Left ventricle myocardium superior (tissue), 1 donor: ENCODE measurements at regions not wholly inside any gene's neighbourhood (a gene's known extent, or its start where the extent isn't known, plus 50 kb on each side); places are given as distances from the start of the nearest gene placed in this dataset.
"Not testable (repeated sequence)": the region's sequence is repeated elsewhere in the genome, so short reads cannot be mapped to it uniquely, and the experiment has no call there.

Source experiments
- ATAC-seq: fragments of 200-7000 bp; cut with Tn5 transposase; one replicate; pipeline ENCODE4 v1.9.1; 2020; ENCODE audit warnings: mild to moderate bottlenecking, moderate library complexity
- DNase-seq: peaks from one replicate; pipeline ENCODE4 v3.0.0-alpha.2; 2020
- intact Hi-C: fragments of 100-400 bp; cut with micrococcal nuclease; formaldehyde crosslinking; loops from one replicate; pipeline ENCODE4 v1.11.0; 2022
- donor health status: DM: no; HTN: yes; CAD: no; lungs with severe emphysema.

DNA sequence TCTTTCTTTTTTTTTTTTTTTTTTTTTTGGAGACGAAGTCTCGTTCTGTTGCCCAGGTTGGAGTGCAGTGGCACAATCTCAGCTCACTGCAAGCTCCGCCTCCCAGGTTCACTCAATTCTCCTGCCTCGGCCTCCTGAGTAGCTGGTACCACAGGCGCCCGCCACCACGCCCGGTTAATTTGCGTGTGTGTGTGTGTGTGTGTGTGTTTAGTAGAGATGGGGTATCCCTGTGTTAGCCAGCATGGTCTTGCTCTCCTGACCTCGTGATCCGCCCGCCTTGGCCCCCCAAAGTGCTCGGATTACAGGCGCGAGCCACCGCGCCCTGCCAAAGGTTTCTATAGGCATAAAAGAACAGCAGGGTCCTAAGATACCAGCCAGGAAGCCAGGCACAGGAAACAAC lies 261.0 kb upstream of the CCDC54 start:
- no peak for DNase-seq
- ATAC-seq, result no peak
- intact Hi-C loops, result no loop called here

DNA sequence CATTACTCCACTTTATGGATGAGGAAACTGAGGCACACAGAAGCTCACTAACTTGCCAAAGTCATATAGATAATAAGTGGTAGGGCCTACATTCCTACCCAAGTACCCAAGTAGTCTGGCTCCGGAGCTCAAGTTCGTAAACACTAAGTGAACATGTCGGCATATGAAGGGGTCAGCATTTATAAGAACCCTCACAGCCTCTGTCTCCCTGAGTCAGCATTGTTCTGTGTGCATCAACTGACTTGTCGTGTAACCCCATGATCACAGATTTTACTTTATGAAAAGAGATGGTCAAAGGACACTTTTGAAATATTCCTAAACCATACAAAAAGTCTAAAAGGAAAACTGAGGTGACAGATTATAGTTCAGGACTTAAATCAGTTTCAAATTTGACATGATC lies 260.1 kb upstream of the CCDC54 start:
- ATAC-seq, result no peak
- intact Hi-C loops, result no loop called here

DNA sequence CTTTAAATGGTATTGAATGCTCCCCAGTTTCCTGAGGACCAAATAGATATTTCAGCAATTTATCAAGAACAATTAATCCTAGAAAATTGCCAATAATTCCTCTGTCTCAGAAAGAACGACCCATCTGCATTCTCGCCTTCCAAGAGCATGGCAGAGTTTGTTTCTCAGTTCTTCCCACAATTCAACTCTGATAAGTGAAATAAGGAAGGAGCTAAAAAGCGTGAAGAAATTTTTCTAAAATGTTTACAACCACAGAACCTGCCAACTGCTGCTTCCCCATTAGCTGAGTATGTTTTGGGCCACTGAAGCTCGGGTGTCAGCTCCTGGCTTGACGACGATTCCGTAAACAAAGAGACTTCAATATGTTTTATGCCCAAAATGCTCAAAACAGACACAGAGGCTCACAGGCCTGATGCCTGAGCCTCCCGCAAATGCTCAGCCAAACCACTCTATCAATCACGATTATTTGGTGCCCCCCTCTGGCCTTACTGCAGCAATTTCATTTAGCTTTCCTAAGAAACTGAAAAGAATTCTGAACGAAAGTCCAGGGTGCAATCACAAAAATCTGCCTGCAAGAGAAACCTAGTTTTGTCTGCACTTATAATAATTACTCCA lies 259.2 kb upstream of the CCDC54 start:
- DNase-seq (no peak), ATAC-seq (peak; percentile 72)
- intact Hi-C loops, result no loop called here

More for the DNA sequence above, 260.1 kb upstream of the CCDC54 start:
- no peak for DNase-seq

GRCh38 chr3:107124885-107125284 lies 252.4 kb upstream of the CCDC54 start:
- intact Hi-C loops, result no loop called here
- ATAC-seq (peak; percentile 95), DNase-seq (peak; percentile 35)

GRCh38 chr3:107128946-107129345 lies 248.3 kb upstream of the CCDC54 start:
- intact Hi-C loops, result no loop called here
- ATAC-seq (no peak), DNase-seq (no peak)

DNA sequence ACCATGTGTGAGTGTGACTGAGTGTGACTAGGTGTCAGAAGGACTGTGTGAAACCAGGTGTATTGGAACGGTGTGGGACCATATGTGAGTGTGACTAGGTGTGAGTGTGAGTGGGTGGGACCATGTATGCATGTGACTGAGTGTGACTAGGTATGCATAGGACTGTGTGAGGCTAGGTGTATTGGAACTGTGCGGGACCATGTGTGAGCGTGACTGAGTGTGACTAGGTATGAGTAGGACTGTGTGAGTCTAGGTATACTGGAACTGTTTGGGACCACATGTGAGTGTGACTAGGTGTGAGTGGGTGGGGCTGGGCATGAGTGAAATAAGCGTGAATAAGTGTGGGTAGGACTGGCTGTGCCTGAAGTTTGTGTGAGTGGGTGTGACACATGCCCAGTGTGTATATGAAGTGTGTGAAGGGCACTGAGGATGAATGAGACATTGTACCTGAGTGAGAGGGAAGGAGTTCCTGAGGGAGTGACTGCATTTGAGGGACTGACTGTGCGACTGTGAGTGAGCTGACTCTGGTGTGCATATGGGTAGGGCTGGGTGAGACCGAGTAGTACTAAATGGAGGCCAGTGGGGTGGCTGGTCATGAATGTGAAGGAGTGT lies 247.0 kb upstream of the CCDC54 start:
- intact Hi-C loops, result no loop called here
- no peak for ATAC-seq
- no peak for DNase-seq

- DNase-seq, result no peak
- intact Hi-C loops, result no loop called here
- no peak for ATAC-seq
These were observed 244.6 kb upstream of the CCDC54 start for GRCh38 chr3:107132674-107133073.

DNA sequence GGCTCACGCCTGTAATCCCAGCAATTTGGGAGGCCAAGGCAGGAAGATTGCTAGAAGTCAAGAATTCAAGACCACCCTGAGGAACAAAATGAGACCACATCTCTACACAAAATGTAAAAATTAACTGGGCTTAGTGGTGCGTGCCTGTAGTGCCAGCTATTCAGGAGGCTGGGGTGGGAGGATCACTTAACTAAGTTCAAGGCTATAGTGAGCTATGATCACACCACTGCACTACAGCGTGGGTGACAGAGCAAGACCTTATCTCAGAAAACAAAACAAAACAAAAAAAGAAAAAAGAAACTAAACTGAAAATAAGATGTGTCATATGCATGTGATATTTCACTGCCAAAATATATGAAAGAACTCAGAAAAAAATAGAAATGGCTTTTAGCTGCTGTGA lies 243.3 kb upstream of the CCDC54 start:
- DNase-seq (no peak), ATAC-seq (no peak)
- intact Hi-C loops, result no loop called here

- intact Hi-C loops, result no loop called here
- no peak for DNase-seq
- ATAC-seq, result no peak
These were observed 235.1 kb upstream of the CCDC54 start for GRCh38 chr3:107142171-107142570.

DNA sequence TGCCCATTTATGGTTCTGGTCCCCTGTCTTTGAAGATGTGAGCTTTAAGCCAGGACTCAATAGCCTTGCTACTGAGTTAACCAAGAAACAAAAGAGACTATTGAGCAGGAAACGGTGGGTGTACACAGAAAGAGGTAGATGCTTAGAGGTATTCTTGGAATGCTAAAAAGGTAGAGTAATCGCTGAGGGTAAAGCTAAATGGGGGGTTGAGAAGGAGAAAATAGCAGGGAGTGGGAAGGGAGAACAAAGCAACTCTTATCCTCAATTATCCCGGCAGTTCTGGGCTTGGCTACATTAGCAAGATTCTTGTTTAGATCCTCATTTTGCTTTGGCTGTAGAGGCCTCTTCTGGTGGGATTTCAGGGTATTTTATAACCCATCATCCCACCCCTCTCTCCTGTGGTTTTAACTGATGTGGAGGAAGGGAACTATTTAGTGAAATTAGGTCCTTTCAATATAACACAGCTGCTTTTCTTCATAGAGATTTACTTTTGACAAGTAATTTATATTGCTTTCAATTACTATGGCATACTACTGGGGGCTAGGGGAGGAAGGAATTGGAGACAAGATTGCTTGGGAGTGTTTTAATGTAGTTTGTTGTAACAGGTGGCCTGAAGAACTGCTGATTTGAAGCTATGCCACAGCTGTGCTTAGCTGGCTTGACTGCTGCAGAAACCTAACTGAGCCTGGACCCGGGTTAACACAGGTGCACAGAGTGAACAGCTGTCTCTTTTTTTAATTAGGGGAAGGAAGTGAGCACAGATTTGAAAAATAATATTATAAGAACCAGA lies 234.3 kb upstream of the CCDC54 start:
- ATAC-seq (peak; percentile 38), DNase-seq (no peak)
- intact Hi-C loops, result no loop called here

GRCh38 chr3:107150675-107151074 lies 226.6 kb upstream of the CCDC54 start:
- DNase-seq (no peak), ATAC-seq (no peak)
- intact Hi-C loops, result no loop called here

DNA sequence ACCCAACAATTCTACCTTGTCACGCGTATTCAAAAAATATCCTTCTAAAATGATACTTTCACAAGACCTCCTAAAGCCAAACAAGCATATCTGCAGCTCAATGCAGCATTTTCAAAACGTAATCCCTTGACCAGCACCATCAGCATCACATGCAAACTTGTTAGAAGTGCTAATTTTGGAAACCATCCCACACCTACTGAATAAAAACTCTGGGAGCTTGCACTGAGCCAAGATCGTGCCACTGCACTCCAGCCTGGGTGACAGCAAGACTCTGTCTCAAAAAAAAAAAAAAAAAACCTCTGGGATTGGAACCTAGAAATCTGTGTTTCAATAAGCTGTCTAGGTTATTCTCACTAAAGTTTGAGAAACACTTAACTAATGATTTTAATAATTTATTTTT lies 223.3 kb upstream of the CCDC54 start:
- ATAC-seq (peak; percentile 90), DNase-seq (no peak)
- intact Hi-C loops, result no loop called here

GRCh38 chr3:107172411-107172810 lies 204.8 kb upstream of the CCDC54 start:
- no peak for ATAC-seq
- intact Hi-C loops, result no loop called here
- DNase-seq, result no peak

DNA sequence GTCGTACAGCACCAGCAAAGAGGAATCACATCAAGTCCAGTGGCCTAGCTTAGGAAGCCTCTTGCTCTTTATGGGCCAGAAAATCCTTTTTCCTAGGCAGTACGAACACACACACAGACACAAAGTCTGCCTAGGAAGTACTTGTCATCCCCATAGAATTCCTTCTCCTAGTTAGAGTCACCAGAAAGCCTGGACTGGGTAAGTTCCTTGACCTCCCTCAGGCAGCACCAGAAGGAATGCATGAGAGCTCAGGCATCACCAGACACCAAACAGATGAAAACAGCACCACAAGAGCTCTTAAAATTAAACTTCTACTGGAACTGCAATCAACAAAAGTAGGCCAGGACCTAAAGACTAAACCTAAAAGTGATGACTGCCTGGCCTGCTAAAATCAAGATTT lies 192.9 kb upstream of the CCDC54 start:
- DNase-seq, result no peak
- peak; percentile 38 for ATAC-seq
- intact Hi-C loops, result no loop called here

DNA sequence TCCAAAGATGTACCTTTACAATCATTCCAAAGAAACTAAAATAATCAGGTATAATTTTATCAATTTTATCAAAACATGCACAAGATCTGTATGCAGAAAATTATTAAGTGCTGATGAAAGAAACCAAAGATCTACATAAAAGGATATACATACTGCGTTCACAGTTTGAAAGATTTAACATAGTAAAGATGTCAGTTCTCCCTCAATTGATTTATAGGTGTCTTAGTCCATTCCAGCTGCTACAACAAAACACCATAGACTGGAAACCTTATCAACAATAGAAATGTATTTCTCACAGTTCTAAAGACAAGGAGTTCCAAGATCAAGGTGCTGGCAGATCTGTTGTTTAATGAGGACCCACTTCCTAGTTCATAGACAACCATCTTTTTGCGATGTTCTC lies 189.0 kb upstream of the CCDC54 start:
- intact Hi-C loops, result no loop called here
- ATAC-seq (no peak), DNase-seq (no peak)

GRCh38 chr3:107189158-107189791 lies 188.0 kb upstream of the CCDC54 start:
- DNase-seq (no peak), ATAC-seq (no peak)
- intact Hi-C loops, result no loop called here

GRCh38 chr3:107193116-107193515 lies 184.1 kb upstream of the CCDC54 start:
- ATAC-seq, result no peak

GRCh38 chr3:107198581-107199181 lies 178.6 kb upstream of the CCDC54 start:
- ATAC-seq, result peak; percentile 94
- intact Hi-C loops, result no loop called here
- DNase-seq, result peak; percentile 70

More at GRCh38 chr3:107193116-107193515, 184.1 kb upstream of the CCDC54 start:
- DNase-seq, result no peak
- intact Hi-C loops, result no loop called here

GRCh38 chr3:107201146-107201545 lies 176.1 kb upstream of the CCDC54 start:
- no peak for DNase-seq
- intact Hi-C loops, result no loop called here
- no peak for ATAC-seq

DNA sequence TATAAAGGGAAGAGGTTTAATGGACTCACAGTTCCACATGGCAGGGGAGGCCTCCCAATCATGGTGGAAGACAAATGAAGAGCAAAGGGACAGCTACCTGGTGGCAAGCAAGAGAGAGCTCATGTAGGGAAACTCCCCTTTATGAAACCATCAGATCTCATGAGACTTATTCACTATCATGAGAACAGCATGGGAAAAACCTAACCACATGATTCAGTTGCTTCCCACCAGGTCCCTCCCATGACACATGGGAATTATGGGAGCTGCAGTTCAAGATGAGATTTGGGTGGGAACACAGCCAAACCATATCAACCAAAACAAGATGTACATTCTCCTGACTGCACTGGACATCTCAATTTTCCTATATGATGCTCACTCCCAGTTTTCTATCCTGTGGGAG lies 174.4 kb upstream of the CCDC54 start:
- ATAC-seq, intact Hi-C loops: not testable (repeated sequence)

More for the DNA sequence above, 174.4 kb upstream of the CCDC54 start:
- DNase-seq, result not testable (repeated sequence)
